PC-9 (cell line): ENCODE measurements at regions not wholly inside any gene's neighbourhood (a gene's known extent, or its start where the extent isn't known, plus 50 kb on each side); places are given as distances from the start of the nearest gene placed in this dataset.

Source experiments
- BruUV-seq: library from RNA; stranded (reverse); fragments of 400-500 nt; replicated peaks from 2 replicates; lab custom pipeline; 2021; lab: Mats Ljungman, UMichigan
- CTCF ChIA-PET: fragments of 300-600 bp; sonication (Branson Sonifier 250); formaldehyde crosslinking; loops from one replicate; lab custom pipeline; 2022; ENCODE audit warnings: antibody characterized with exemption; lab: Charles Lee
- POLR2A ChIA-PET: fragments of 300-600 bp; sonication (Branson Sonifier 250); formaldehyde crosslinking; loops from one replicate; lab custom pipeline; 2022; ENCODE audit warnings: antibody characterized with exemption; ENCODE audit not compliant: unreplicated experiment; lab: Charles Lee
- DNase-seq, 2 experiments: peaks; one replicate each; pipeline versions ENCODE4 v3.0.0 to v3.0.0-alpha.2; 2015 to 2022; ENCODE audit warnings: mixed read lengths in 1 of 2
- H2AFZ ChIP-seq: fragments of 200-600 bp; sonication (generic); 2 replicates; pipeline ENCODE4 v1.8.1; 2017; ENCODE audit warnings: antibody characterized with exemption
- H3F3A ChIP-seq: fragments of 200-600 bp; sonication (generic); 2 replicates; pipeline ENCODE4 v1.8.1; 2017; ENCODE audit warnings: antibody characterized with exemption, mild to moderate bottlenecking, low read depth; ENCODE audit not compliant: insufficient read depth
- H3K27ac ChIP-seq: fragments of 200-600 bp; sonication (generic); 2 replicates; pipeline ENCODE4 v1.6.1; 2016; ENCODE audit warnings: mixed run types
- H3K27me3 ChIP-seq: fragments of 200-600 bp; sonication (generic); 2 replicates; pipeline ENCODE4 v1.6.1; 2016; ENCODE audit warnings: low read depth, mixed run types; ENCODE audit not compliant: insufficient read depth
- H3K36me3 ChIP-seq: fragments of 200-600 bp; sonication (generic); 2 replicates; pipeline ENCODE4 v1.6.1; 2016; ENCODE audit warnings: low read depth, mixed run types
- H3K4me1 ChIP-seq: fragments of 200-600 bp; sonication (generic); replicated peaks from 2 replicates; pipeline ENCODE4 v1.6.1; 2016; ENCODE audit warnings: mixed run types; ENCODE audit not compliant: insufficient read depth
- H3K4me2 ChIP-seq: fragments of 200-600 bp; sonication (generic); 2 replicates; pipeline ENCODE4 v1.6.1; 2017; ENCODE audit warnings: mixed run types
- H3K4me3 ChIP-seq: fragments of 200-600 bp; sonication (generic); 2 replicates; pipeline ENCODE4 v1.6.1; 2016; ENCODE audit warnings: mixed run types
- H3K79me2 ChIP-seq: fragments of 200-600 bp; sonication (generic); 2 replicates; pipeline ENCODE4 v1.6.1; 2017; ENCODE audit warnings: low read depth, mixed run types
- H3K9me2 ChIP-seq: fragments of 200-600 bp; sonication (generic); 2 replicates; pipeline ENCODE4 v1.8.1; 2017; ENCODE audit warnings: mild to moderate bottlenecking; ENCODE audit not compliant: insufficient read depth
- H3K9me3 ChIP-seq: fragments of 200-600 bp; sonication (generic); 2 replicates; pipeline ENCODE4 v1.8.1; 2016; ENCODE audit warnings: low read depth; ENCODE audit not compliant: insufficient read depth
- H4K20me1 ChIP-seq: fragments of 200-600 bp; sonication (generic); 2 replicates; pipeline ENCODE4 v1.8.1; 2017; ENCODE audit not compliant: insufficient read depth
- CTCF ChIP-seq: fragments of 200-600 bp; sonication (generic); conservative IDR thresholded peaks from 2 replicates; pipeline ENCODE4 v1.6.1; 2017; ENCODE audit warnings: mixed run types, antibody characterized with exemption, mild to moderate bottlenecking, moderate library complexity
- EZH2 ChIP-seq: fragments of 200-600 bp; sonication (generic); IDR thresholded peaks from 2 replicates; pipeline ENCODE4 v1.8.0; 2017; ENCODE audit warnings: antibody characterized with exemption, low read depth
- intact Hi-C: fragments of 100-400 bp; cut with micrococcal nuclease; formaldehyde crosslinking; loops from one replicate; pipeline ENCODE4 v1.10.0; 2022; ENCODE audit not compliant: unreplicated experiment

- POLR2A ChIA-PET, result no interaction called here
- no peak for TF ChIP-seq EZH2
- no peak for TF ChIP-seq CTCF
- no peaks in the 10 kb centered on the region for H3K9me3 ChIP-seq
- H3K4me3 ChIP-seq, result no peak overlapping the region
- no peak overlapping the region for H3K4me2 ChIP-seq
- no TSS peak for BruUV-seq
- CTCF ChIA-PET, result no interaction called here
- DNase-seq, result no peak
- intact Hi-C loops, result no loop called here
- no peaks in the 10 kb centered on the region for H3K79me2 ChIP-seq
- H2AFZ ChIP-seq, result no peak overlapping the region
- no peaks in the 10 kb centered on the region for H3K9me2 ChIP-seq
- peaks cover 34% of the 10 kb centered on the region for H3K27me3 ChIP-seq
- no peaks in the 10 kb centered on the region for H3F3A ChIP-seq
- H3K36me3 ChIP-seq, result no peaks in the 10 kb centered on the region
- no peaks in the 10 kb centered on the region for H3K4me1 ChIP-seq
- no peaks in the 10 kb centered on the region for H4K20me1 ChIP-seq
- no peak overlapping the region for H3K27ac ChIP-seq
Measured at GRCh38 chr1:5227114-5227513, 572.7 kb downstream of the AJAP1 start.

- POLR2A ChIA-PET, result no interaction called here
- H4K20me1 ChIP-seq, result no peaks in the 10 kb centered on the region
- no peak overlapping the region for H3K4me3 ChIP-seq
- no peak overlapping the region for H3K27ac ChIP-seq
- H3K4me1 ChIP-seq, result no peaks in the 10 kb centered on the region
- TF ChIP-seq EZH2 (no peak), CTCF (no peak)
- CTCF ChIA-PET, result no interaction called here
- intact Hi-C loops, result no loop called here
- H3K27me3 ChIP-seq, result peaks cover 35% of the 10 kb centered on the region
- H3K9me3 ChIP-seq, result no peaks in the 10 kb centered on the region
- no peaks in the 10 kb centered on the region for H3K9me2 ChIP-seq
- DNase-seq, result no peak
- no TSS peak for BruUV-seq
- no peaks in the 10 kb centered on the region for H3K36me3 ChIP-seq
- no peaks in the 10 kb centered on the region for H3K79me2 ChIP-seq
- no peak overlapping the region for H2AFZ ChIP-seq
- no peak overlapping the region for H3K4me2 ChIP-seq
- no peaks in the 10 kb centered on the region for H3F3A ChIP-seq
Measured at GRCh38 chr1:5225707-5226704, 571.6 kb downstream of the AJAP1 start.

GRCh38 chr1:5223206-5223605 is 568.8 kb downstream of the AJAP1 start:
- no peaks in the 10 kb centered on the region for H3F3A ChIP-seq
- intact Hi-C loops, result no loop called here
- no TSS peak for BruUV-seq
- peaks cover 42% of the 10 kb centered on the region for H3K27me3 ChIP-seq
- no peak overlapping the region for H3K4me2 ChIP-seq
- ChIA-PET POLR2A (no interaction called here), CTCF (no interaction called here)
- TF ChIP-seq CTCF, result no peak
- no peaks in the 10 kb centered on the region for H3K36me3 ChIP-seq
- DNase-seq, result no peak
- H3K79me2 ChIP-seq, result no peaks in the 10 kb centered on the region
- no peak overlapping the region for H3K27ac ChIP-seq
- no peaks in the 10 kb centered on the region for H3K4me1 ChIP-seq
- no peak overlapping the region for H3K4me3 ChIP-seq
- no peaks in the 10 kb centered on the region for H4K20me1 ChIP-seq
- no peak overlapping the region for H2AFZ ChIP-seq
- H3K9me3 ChIP-seq, result no peaks in the 10 kb centered on the region
- no peaks in the 10 kb centered on the region for H3K9me2 ChIP-seq
